ENCODE measurements at regions not wholly inside any gene's neighbourhood (a gene's known extent, or its start where the extent isn't known, plus 50 kb on each side); places are given as distances from the start of the nearest gene placed in this dataset.

DNA sequence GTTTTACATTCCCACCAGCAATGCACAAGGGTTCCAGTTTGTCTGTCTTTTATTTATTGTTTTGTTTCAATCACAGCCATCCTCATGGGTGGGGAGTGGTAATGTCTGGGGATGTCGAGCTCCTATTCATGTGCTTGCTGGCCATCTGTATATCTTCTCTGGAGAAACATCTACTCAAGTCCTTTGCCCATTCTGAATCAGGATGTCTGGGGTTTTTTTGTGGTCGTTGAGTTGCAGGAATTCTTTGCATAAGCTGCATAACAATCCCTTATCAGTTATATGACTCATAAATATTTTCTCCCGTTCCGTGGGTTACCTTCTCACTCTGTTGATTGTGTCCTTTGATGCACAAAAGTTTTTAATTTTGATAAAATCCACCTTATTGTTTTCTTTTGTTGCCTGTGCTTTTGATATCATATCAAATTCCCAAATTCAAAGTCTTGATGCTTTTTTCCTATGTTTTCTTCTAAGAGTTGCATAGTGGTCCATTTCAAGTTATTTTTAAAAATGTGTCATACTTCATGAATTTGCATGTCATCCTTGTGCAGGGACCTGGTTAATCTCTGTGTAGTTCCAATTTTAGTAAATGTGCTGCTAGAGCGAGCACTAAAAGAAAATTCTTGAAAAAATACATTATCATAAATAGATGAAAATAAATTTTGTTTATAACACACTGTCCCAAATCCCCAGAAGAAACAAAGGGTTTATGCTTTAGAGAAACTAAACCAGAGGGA, 54.9 kb upstream of the PDE10A start:
- H3K4me1 ChIP-seq: no peaks in the 10 kb centered on the region
- no peaks in the 10 kb centered on the region for H3K9me3 ChIP-seq
- DNase-seq: no peak
- no peak overlapping the region for H3K4me3 ChIP-seq
- H3K27ac ChIP-seq: no peak overlapping the region
- H3K27me3 ChIP-seq: no peaks in the 10 kb centered on the region
- TF ChIP-seq, protein P1, sequence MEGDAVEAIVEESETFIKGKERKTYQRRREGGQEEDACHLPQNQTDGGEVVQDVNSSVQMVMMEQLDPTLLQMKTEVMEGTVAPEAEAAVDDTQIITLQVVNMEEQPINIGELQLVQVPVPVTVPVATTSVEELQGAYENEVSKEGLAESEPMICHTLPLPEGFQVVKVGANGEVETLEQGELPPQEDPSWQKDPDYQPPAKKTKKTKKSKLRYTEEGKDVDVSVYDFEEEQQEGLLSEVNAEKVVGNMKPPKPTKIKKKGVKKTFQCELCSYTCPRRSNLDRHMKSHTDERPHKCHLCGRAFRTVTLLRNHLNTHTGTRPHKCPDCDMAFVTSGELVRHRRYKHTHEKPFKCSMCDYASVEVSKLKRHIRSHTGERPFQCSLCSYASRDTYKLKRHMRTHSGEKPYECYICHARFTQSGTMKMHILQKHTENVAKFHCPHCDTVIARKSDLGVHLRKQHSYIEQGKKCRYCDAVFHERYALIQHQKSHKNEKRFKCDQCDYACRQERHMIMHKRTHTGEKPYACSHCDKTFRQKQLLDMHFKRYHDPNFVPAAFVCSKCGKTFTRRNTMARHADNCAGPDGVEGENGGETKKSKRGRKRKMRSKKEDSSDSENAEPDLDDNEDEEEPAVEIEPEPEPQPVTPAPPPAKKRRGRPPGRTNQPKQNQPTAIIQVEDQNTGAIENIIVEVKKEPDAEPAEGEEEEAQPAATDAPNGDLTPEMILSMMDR (IDR thresholded peaks at IDR 0.05): no peak
- no peak for TF ChIP-seq POLR2A (IDR thresholded peaks at IDR 0.05)
- ATAC-seq: no peak
- intact Hi-C loops (cut with DNase I): no loop called here
- 13% methylated on average over 5 of the region's 5 CpGs for WGBS (ENCODE audit: insufficient coverage, low coverage, low lambda C conversion rate, missing lambda C conversion rate)
- no peaks in the 10 kb centered on the region for H3K36me3 ChIP-seq

DNA sequence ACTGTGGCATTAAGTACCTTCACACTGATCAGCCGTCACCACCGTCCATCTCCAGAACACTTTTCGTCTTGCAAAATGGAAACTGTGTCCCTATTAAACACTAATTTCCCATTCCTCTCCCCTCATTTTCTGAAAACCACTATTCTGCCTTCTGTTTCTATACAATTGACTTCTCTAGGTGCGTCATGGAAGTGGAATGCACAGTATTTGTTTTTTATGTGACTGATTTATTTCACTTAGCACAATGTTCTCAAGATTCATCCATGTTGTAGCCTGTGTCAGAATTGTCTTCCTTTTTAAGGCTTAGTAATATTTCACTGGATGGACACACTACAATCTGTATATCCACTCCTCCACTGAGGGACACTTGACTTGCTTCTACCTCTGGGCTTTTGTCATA, 53.8 kb upstream of the PDE10A start:
- no peaks in the 10 kb centered on the region for H3K27me3 ChIP-seq
- TF ChIP-seq, protein P1 (IDR thresholded peaks at IDR 0.05): no peak
- no peak for TF ChIP-seq POLR2A (IDR thresholded peaks at IDR 0.05)
- ATAC-seq (no peak), DNase-seq (no peak)
- H3K4me1 ChIP-seq: no peaks in the 10 kb centered on the region
- no peaks in the 10 kb centered on the region for H3K9me3 ChIP-seq
- H3K4me3 ChIP-seq: no peak overlapping the region
- WGBS (ENCODE audit: insufficient coverage, low coverage, low lambda C conversion rate, missing lambda C conversion rate): 68% methylated on average over 4 of the region's 4 CpGs
- no peaks in the 10 kb centered on the region for H3K36me3 ChIP-seq
- intact Hi-C loops (cut with DNase I): no loop called here
- no peak overlapping the region for H3K27ac ChIP-seq

DNA sequence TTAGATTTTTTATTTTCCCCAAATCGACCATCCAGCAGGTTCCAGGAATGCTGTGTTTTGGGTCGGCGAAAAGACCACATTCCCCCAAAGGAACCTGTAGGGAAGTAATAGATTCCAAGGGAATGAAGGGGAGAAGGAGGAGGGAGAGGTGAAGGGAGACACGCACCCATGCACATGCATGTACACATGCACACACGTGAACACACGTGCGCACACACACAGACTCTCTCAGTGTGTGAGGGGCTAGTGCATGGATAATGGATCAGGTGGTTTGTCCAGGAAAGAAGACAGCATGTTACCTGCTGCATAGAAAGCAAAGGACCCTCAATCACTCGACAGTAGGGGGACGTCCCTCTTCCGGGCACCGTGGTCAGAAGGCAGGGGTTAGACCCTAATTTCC, 52.4 kb upstream of the PDE10A start:
- no peak overlapping the region for H3K27ac ChIP-seq
- no peaks in the 10 kb centered on the region for H3K9me3 ChIP-seq
- TF ChIP-seq POLR2A (IDR thresholded peaks at IDR 0.05): no peak
- TF ChIP-seq, protein P1 (IDR thresholded peaks at IDR 0.05): no peak
- ATAC-seq: no peak
- H3K4me1 ChIP-seq: no peaks in the 10 kb centered on the region
- H3K36me3 ChIP-seq: no peaks in the 10 kb centered on the region
- H3K27me3 ChIP-seq: no peaks in the 10 kb centered on the region
- intact Hi-C loops (cut with DNase I): no loop called here
- no peak for DNase-seq
- H3K4me3 ChIP-seq: no peak overlapping the region
- WGBS (ENCODE audit: insufficient coverage, low coverage, low lambda C conversion rate, missing lambda C conversion rate): 74% methylated on average over 7 of the region's 11 CpGs

DNA sequence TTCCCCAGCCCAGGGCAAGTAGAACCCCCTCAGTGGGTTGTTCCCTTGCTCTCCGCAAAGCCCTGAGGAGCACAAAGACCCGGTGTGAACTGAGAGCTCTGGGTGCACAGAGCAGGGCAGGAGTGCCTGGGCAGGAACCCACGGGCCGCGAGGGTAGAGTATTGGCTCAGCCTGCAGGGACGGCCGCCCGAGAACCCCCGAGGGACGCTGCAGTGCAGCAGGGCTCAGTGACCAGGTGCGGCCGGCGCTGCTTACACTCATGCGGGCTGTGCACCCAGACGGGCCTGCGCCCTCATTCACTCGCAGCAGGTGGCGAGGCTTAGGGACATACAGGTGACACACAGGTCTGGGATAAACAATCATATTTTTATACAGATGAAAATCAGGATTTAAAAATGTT, 51.9 kb upstream of the PDE10A start:
- H3K27me3 ChIP-seq: no peaks in the 10 kb centered on the region
- TF ChIP-seq POLR2A (IDR thresholded peaks at IDR 0.05): no peak
- TF ChIP-seq, protein P1 (IDR thresholded peaks at IDR 0.05): no peak
- intact Hi-C loops (cut with DNase I): no loop called here
- H3K4me1 ChIP-seq: no peaks in the 10 kb centered on the region
- H3K9me3 ChIP-seq: no peaks in the 10 kb centered on the region
- ATAC-seq (peak in 1 of 4 donors; percentile 40), DNase-seq (no peak)
- no peaks in the 10 kb centered on the region for H3K36me3 ChIP-seq
- H3K27ac ChIP-seq: no peak overlapping the region
- no peak overlapping the region for H3K4me3 ChIP-seq
- 96% methylated on average over 5 of the region's 18 CpGs for WGBS (ENCODE audit: insufficient coverage, low coverage, low lambda C conversion rate, missing lambda C conversion rate)

Measured in right lobe of liver (tissue), 6 donors.